HFF-Myc (cell line): ENCODE measurements at regions not wholly inside any gene's neighbourhood (a gene's known extent, or its start where the extent isn't known, plus 50 kb on each side); places are given as distances from the start of the nearest gene placed in this dataset.

Experiments used
- DNase-seq: peaks from one replicate; pipeline ENCODE4 v3.0.0-alpha.2; 2011; ENCODE audit warnings: low read depth; ENCODE audit errors: extremely low read depth
- H3K4me3 ChIP-seq: replicated peaks from 2 replicates; pipeline ENCODE4 v1.5.1; 2011; ENCODE audit warnings: low read depth, mild to moderate bottlenecking, control low read depth, low read length
- TF ChIP-seq, protein P1 (sequence below): IDR thresholded peaks from 2 replicates; pipeline ENCODE4 v1.5.1; 2012; ENCODE audit warnings: mild to moderate bottlenecking, low read depth, low read length, control low read depth; ENCODE audit errors: missing control alignments

- DNase-seq: no peak
- TF ChIP-seq, protein P1, sequence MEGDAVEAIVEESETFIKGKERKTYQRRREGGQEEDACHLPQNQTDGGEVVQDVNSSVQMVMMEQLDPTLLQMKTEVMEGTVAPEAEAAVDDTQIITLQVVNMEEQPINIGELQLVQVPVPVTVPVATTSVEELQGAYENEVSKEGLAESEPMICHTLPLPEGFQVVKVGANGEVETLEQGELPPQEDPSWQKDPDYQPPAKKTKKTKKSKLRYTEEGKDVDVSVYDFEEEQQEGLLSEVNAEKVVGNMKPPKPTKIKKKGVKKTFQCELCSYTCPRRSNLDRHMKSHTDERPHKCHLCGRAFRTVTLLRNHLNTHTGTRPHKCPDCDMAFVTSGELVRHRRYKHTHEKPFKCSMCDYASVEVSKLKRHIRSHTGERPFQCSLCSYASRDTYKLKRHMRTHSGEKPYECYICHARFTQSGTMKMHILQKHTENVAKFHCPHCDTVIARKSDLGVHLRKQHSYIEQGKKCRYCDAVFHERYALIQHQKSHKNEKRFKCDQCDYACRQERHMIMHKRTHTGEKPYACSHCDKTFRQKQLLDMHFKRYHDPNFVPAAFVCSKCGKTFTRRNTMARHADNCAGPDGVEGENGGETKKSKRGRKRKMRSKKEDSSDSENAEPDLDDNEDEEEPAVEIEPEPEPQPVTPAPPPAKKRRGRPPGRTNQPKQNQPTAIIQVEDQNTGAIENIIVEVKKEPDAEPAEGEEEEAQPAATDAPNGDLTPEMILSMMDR: no peak
- no peak overlapping the region for H3K4me3 ChIP-seq
These were observed 107.3 kb downstream of the NRN1 start for GRCh38 chr6:5899216-5900045.

GRCh38 chr6:5898563-5898962 lies 108.2 kb downstream of the NRN1 start:
- no peak for DNase-seq
- TF ChIP-seq, protein P1: no peak
- no peak overlapping the region for H3K4me3 ChIP-seq

DNA sequence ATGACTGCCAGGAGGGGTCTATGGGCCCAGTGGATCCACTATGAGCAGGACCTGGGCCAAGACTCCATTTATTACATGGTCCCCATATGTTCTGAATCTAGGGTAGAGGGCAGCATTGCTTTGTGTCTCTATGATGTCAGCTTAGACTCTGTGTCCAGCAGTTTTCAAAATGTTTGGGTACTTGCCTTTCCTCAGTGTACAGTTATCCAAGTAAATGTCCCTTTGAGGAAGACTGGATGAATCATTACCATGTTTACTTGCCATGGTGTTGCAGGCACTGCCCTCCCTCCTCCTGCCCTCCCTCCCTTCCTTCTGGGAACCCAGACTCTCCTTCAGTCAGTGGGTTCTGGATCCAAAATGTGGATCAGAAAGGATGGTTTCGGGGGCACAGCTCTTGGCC lies 108.6 kb downstream of the NRN1 start:
- no peak overlapping the region for H3K4me3 ChIP-seq
- DNase-seq: no peak
- TF ChIP-seq, protein P1: no peak

- no peak for DNase-seq
- H3K4me3 ChIP-seq: no peak overlapping the region
- TF ChIP-seq, protein P1: no peak
These were observed 110.1 kb downstream of the NRN1 start for GRCh38 chr6:5896476-5897200.

DNA sequence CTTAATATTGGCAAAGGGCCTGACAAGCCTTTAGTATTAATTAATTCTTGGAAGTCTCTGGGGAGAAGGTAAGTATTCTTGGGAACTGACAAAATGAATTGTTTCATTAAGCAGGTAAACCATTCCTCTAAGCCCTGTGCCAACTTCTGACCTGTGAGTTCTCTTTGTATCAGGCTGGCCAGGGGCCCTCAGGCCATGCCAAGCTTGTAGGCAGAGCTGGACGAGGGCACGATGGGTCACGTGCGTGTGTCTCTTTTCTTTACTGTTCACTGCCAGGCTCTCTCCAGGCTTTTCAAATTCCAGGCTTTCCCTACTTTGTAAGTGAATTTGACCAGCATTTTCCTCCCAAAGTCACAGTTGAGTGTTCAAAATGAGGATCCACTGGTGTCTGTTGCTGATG lies 112.4 kb downstream of the NRN1 start:
- TF ChIP-seq, protein P1: no peak
- H3K4me3 ChIP-seq: no peak overlapping the region
- no peak for DNase-seq

DNA sequence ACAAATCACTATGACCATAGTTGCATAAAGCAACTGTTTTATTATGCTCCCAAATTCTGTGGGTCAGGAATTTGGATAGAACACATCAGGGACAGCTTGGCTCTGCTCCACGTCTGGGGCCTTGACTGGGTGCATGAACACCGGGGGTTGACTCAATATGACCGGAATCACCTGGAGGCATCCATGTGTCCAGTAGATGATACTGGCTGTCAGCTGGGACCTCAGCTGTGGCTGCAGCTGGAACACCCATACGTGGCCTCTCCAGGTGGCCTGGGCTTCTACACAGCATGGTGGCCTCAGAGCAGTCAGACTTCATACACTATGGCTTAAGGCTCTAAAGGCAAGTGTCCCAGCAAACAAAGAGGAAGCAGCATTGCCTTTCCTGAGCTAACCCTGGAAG lies 113.4 kb downstream of the NRN1 start:
- DNase-seq: no peak
- TF ChIP-seq, protein P1: no peak
- no peak overlapping the region for H3K4me3 ChIP-seq
